MG63 (cell line): ENCODE measurements at regions not wholly inside any gene's neighbourhood (a gene's known extent, or its start where the extent isn't known, plus 50 kb on each side); places are given as distances from the start of the nearest gene placed in this dataset.
"Not testable (repeated sequence)": the region's sequence is repeated elsewhere in the genome, so short reads cannot be mapped to it uniquely, and the experiment has no call there.

Source experiments
- DNase-seq: peaks from one replicate; pipeline ENCODE4 v3.0.0-alpha.2; 2020
- H3K27me3 ChIP-seq: fragments of 250-450 bp; sonication (Bioruptor Pico); 2 replicates; pipeline ENCODE4 v1.5.1; 2020; ENCODE audit warnings: mild to moderate bottlenecking, moderate library complexity
- H3K36me3 ChIP-seq: fragments of 250-450 bp; sonication (Bioruptor Pico); 2 replicates; pipeline ENCODE4 v1.5.1; 2020; ENCODE audit warnings: mild to moderate bottlenecking, moderate library complexity
- H3K4me3 ChIP-seq: fragments of 250-450 bp; sonication (Bioruptor Pico); 2 replicates; pipeline ENCODE4 v1.5.1; 2020; ENCODE audit warnings: mild to moderate bottlenecking, moderate library complexity
- H3K9me3 ChIP-seq: fragments of 250-450 bp; sonication (Bioruptor Pico); 2 replicates; pipeline ENCODE4 v1.5.1; 2020; ENCODE audit warnings: mild to moderate bottlenecking, moderate library complexity

DNA sequence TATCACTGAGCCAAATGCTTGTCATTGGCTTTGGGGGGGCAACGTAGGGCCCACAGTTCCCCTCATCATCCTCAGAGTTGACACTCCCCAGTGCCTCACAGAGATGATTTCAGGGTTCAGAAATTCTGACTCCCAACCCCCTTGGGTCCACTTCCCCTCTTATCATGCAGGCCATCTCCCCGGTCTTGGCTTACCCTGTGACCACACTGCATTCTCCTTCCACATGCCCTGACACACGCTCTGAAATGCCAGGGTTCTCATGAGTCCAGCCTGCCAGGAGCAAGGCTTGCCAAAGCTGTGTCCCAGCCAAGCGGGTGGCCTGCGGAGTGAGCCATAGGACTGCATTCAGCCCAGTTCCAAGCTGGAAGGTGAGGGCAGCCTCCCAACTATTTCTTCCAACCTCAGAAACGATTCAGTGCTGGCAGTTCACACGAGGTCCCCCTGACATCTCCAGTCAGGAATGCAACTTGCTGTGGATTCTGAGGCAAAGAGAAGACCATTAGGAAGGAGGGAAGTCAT is 101.2 kb downstream of the SMIM20 start:
- Histone ChIP-seq H3K4me3 (no peak overlapping the region), H3K9me3 (no peaks in the 10 kb centered on the region), H3K27me3 (no peaks in the 10 kb centered on the region), H3K36me3 (no peaks in the 10 kb centered on the region)
- peak; percentile 99 for DNase-seq

DNA sequence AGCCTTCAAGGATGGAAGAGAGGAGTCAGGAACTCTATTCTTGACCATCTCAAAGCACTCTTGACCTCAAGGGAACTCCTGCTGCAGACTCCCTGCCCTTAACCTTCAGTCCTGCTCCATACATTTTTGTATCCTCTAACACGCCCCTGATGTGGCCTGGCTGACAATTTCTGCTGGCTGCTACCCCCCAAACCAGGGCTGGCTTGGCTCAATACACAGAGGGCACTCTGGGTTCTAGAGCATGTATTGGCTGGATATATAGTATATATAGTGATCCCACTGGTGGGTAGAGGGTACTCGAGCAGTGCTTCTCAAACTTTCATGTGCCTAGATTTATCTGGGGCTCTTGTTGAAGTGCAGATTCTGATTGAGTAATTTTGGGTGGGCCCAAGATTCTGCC is 101.9 kb downstream of the SMIM20 start:
- Histone ChIP-seq H3K27me3 (no peaks in the 10 kb centered on the region), H3K36me3 (no peaks in the 10 kb centered on the region), H3K4me3 (no peak overlapping the region), H3K9me3 (no peaks in the 10 kb centered on the region)
- peak; percentile 27 for DNase-seq

DNA sequence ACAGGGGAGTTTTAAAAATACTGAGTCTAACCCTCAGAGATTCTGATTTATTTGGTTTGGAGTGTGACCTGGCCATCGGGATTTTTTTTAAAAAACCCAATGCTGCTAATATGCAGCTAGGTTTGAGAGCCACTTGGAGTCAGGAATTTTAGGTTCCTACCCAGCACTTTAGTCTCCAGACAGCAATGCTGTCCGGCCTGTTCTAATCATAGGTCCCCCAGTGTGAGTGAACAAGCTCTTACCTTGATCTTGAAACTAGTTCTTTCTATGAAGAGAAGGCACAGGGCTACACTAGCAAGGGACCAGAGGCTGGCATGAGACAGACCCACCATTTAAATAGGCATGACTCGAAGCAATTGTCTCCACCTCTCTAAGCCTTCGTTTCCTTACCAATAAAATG is 103.5 kb downstream of the SMIM20 start:
- no peaks in the 10 kb centered on the region for H3K27me3 ChIP-seq
- H3K36me3 ChIP-seq: no peaks in the 10 kb centered on the region
- DNase-seq: no peak
- no peaks in the 10 kb centered on the region for H3K9me3 ChIP-seq
- H3K4me3 ChIP-seq: no peak overlapping the region

DNA sequence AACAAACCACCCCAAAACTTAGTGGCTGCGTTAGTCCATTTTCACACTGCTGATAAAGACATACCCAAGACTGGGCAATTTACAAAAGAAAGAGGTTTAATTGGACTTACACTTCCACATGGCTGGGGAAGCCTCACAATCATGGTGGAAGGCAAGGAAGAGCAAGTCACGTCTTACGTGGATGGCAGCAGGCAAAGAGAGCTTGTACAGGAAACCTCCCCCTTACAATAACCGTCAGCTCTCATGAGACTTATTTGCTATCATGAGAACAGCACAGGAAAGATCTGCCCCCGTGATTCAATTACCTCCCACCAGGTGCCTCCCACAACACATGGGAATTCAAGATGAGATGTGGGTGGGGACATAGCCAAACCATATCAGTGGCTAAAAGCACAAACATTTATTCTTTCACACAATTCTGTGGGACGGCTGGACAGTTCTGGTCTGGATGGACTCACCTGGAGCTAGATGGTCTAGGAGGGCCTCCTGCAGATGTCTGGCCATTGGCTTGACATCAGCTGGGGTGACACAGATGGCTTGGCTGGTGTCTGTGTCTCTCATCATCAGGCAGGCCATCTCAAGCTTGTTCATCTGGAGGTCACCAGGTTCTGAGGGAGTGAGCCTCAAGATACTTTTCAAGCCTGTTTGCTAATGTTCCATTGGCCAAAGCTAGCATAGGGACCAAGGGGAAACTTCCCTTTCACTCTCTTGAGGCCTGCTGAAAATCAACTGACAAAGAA is 104.1 kb downstream of the SMIM20 start:
- H3K27me3 ChIP-seq, H3K36me3 ChIP-seq, H3K4me3 ChIP-seq, H3K9me3 ChIP-seq, DNase-seq: not testable (repeated sequence)

DNA sequence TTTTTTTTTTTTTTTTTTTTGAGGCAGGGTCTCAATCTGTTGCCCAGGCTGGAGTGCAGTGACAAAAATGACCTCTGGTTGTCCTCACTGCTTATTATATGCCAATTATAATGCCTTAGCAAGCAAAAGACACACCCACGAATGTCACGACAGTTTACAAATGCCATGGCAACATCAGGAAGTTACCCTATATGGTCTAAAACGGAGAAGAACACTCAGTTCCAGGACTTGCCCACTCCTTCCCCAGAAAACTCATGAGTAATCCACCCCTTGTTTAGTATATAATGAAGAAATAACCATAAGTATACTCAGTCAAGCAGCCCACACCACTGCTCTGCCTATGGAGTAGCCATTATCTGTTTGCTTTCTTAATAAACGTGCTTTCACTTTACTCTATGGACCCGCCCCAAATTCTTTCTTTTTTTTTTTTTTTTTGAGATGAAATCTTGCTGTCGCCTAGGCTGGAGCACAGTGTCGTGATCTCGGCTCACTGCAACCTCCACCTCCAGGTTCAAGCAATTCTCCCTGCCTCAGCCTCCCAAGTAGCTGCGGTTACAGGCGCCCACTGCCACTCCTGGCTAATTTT is 106.2 kb downstream of the SMIM20 start:
- peak; percentile 52 for DNase-seq
- no peaks in the 10 kb centered on the region for H3K27me3 ChIP-seq
- no peaks in the 10 kb centered on the region for H3K9me3 ChIP-seq

DNA sequence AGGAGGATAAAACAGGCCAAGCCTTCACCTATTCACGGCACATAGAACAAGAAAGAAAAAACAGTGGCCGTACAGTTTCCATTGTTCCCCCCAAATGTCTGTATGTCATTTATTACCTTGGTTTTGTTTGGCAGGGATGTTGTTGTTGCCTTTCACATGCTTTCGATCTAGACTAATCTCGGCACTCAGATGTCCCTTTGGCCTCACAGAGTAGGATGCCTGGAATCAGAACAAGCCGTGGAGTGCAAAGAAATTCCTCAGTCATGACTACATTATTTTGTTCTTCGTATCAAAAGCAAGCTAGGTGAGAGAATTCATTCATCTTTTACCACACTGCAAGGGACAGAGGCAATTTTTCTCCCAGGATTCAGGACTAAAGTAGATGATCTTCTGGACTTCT is 106.9 kb downstream of the SMIM20 start:
- peak; percentile 26 for DNase-seq

More for the DNA sequence above, 106.2 kb downstream of the SMIM20 start:
- no peak overlapping the region for H3K4me3 ChIP-seq
- H3K36me3 ChIP-seq: no peaks in the 10 kb centered on the region

DNA sequence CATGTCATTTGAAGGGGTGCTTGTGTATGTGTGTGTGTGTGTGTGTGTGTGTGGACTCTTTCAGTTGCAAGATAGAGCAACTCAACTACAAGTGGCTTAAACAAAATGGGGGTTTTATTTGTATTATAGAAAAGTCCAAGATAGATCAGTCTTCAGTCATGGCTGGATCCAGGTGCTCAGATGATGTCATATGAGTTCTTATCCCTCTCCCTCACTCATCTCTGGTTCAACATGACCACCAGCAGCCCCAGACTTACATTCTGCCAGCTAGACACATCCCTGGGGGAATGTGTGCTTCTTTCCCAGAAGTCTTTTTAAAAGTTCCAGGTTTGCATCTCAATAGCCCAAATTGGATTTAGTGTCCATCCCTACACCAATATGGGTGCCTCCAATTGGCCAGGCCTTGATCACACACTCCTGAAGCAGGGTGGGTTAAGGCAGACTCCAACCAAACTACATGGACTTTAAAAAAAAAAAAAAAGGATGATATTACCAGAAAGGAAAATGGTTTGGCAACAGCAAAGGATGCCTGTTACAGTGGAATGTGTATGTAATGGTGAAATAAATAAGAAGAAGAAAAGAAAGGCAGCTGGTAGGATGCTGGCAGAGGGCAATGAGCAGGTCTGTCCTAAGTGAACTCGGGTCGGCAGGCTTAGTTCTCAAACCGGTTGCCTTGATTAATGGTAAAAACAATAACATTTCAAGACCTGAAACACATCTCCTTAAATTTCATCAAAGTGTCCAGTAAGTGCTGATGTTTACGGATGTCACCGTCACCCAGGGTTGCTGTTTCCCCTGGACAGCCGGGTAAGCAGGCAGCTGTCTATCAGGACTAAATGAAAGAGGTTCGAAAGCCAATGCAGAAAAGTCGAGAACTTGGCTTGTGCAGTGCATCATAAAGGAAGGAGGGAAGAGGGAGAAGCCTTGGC is 107.7 kb downstream of the SMIM20 start:
- Histone ChIP-seq H3K27me3 (no peaks in the 10 kb centered on the region), H3K9me3 (no peaks in the 10 kb centered on the region), H3K36me3 (no peaks in the 10 kb centered on the region), H3K4me3 (peak overlapping the region; percentile 23)
- peak; percentile 50 for DNase-seq

More for the DNA sequence above, 106.9 kb downstream of the SMIM20 start:
- H3K36me3 ChIP-seq: no peaks in the 10 kb centered on the region
- H3K9me3 ChIP-seq: no peaks in the 10 kb centered on the region
- no peaks in the 10 kb centered on the region for H3K27me3 ChIP-seq
- H3K4me3 ChIP-seq: peak overlapping the region; percentile 23

DNA sequence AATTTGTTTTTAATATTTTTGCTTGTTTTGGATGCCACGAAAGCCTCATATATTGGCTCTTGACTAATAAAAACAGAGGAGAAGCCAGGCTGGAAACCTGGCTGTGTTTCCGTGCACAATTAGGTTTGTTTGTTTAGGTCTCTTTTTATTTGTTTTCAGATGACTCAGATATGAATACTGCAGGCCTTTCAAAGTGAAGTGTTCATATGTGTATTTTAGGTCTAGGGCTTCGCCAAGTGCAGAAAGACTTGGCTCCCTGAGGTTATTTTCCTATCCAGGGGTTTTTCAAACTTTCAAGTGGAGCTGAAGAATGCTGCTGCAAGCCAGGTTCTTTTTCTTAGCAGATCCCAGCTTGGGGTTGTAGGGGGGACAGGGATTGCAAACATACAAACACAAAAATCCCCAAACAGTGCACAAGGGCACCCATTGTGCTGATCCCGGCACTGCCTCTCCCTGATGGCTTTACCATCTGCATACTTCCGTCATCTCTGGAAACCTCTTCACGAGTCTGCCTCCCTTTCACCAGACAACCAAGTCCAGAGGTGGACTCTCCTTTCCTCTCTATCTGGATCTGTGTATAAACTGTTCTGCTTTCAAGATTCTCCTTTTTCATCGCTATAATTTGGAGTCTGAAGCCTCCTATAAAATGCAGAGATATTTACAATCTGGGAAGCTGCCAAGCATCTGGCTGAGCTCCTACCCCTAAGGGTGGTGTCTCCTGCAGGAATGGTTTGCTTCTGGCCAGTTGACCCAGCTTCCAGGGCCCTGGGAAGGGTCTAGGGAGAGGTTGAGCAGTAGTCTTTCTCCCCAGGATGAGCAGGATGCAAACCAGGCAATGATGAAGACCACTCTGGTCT is 108.6 kb downstream of the SMIM20 start:
- DNase-seq: peak; percentile 72
- no peaks in the 10 kb centered on the region for H3K27me3 ChIP-seq
- peak overlapping the region; percentile 23; the same call in 1 of the 2 replicates for H3K4me3 ChIP-seq

DNA sequence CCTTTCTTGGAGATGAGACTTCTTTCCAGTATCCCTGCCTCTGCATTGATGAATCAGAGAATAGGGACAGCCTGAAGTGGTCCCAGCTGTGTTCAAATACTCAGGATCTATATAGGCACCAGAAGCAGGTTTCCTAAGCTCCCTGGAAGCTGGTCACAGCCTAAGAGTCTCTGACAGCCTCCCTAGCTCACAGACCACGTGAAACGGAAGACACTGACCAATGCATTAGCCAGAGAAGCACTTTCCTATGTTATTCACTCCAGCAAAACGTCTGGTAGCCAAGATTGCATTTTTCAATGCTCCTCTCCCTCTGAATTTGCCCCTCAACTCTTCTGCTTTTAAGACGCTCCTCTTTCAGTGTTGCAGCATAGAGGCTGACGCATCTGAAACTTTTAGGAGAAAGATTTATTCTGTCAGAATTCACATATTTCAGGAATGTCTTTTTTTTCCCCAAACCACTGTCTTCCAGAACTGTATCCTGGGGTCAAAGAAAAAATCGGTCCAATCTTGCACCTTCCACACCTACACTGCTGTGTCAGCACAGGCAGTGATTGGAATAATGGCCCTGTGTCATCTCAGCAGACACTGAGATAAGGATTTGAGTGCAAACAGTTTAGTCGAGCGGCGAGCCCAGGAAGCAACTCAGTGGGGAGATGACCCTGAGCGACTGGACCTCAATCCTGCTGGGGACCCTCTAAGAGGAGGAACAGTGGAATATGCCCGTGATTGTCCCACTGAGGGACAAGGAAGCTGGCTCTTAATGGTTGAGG is 109.4 kb downstream of the SMIM20 start:
- Histone ChIP-seq H3K4me3 (no peak overlapping the region), H3K36me3 (no peaks in the 10 kb centered on the region)

More for the DNA sequence above, 108.6 kb downstream of the SMIM20 start:
- H3K9me3 ChIP-seq: no peaks in the 10 kb centered on the region
- no peaks in the 10 kb centered on the region for H3K36me3 ChIP-seq

DNA sequence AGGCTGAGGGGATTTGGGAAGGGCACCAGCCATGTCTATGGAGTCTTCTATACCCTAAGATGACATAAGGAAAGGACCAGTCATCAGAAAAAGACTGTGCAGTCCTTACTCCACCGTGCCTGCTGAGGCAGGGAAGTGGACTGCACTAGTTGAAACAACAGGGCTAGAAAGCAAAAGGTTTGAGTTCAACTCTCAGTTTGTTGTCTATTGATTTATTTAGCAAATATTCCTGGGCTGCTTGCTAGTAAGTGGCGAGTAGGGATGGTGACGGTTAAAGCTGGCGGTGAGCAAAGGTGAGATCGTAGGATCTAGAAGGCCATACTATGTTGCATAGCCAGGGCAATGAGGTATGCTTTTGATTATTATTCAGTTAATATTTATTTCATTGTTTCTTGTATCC is 110.1 kb downstream of the SMIM20 start:
- Histone ChIP-seq H3K4me3 (no peak overlapping the region), H3K27me3 (no peaks in the 10 kb centered on the region), H3K9me3 (no peaks in the 10 kb centered on the region), H3K36me3 (no peaks in the 10 kb centered on the region)
- no peak for DNase-seq

More for the DNA sequence above, 109.4 kb downstream of the SMIM20 start:
- H3K27me3 ChIP-seq: no peaks in the 10 kb centered on the region
- H3K9me3 ChIP-seq: no peaks in the 10 kb centered on the region
- DNase-seq: peak; percentile 26

DNA sequence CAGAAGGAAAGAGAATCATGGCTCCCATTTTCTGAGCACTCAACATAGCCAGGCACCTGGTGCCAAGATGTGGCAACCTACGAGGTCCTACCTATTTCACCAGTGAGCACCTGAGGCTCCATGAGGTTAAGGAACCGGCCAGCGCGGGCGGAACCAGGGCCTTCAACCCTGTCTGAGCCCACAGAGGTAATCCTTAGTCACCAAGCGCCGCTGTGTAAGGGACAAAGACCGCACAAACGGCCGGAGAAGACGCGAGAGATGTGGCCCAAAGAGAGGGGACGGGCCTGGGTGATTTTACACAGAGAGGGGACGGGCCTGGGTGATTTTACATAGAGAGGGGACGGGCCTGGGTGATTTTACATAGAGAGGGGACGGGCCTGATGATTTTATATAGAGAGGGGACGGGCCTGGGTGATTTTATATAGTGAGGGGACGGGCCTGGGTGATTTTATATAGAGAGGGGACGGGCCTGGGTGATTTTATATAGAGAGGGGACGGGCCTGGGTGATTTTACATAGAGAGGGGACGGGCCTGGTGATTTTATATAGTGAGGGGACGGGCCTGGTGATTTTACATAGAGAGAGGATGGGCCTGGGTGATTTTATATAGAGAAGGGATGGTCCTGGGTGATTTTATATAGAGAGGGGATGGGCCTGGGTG is 114.2 kb downstream of the SMIM20 start:
- no peak for DNase-seq
- Histone ChIP-seq H3K27me3 (no peaks in the 10 kb centered on the region), H3K36me3 (no peaks in the 10 kb centered on the region), H3K4me3 (no peak overlapping the region), H3K9me3 (no peaks in the 10 kb centered on the region)

DNA sequence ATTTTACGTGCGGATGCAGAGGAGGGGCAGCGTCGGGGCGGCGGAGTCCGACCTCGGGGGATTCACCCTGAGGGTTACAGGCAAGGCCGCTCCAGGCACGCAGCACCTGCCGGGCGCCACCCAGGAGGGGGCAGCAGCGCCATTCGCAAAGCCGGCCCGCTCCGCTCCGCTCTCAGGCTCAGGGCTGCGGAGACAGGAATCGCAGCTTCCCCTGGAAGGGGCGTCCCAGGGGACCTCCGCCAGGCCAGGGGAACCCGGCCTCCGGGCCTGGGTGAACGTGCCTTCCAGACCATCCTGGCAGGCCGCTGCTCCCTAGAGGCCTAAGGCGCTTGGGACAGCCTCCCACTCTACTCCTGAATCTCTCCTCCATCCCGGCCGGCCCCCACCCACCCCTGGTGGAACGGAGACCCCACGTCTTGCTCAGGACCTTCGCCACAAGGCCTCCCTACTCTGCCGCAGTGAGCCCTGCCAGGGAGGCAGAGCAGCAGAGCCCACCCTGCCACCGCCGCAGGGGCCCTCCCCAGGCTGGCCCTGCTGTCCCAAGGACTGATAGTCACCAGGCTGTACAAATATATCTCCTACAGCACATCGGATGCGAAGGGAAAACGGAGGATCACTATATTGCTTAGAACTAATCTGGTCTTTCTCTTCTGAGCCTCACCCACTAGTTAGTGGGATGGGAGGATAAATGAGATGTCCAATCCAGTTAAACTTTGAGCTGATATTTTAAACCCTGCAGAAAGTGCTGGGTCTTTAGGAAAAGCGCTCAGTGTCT is 115.0 kb downstream of the SMIM20 start:
- Histone ChIP-seq H3K4me3 (no peak overlapping the region), H3K36me3 (no peaks in the 10 kb centered on the region), H3K9me3 (no peaks in the 10 kb centered on the region), H3K27me3 (no peaks in the 10 kb centered on the region)
- no peak for DNase-seq

DNA sequence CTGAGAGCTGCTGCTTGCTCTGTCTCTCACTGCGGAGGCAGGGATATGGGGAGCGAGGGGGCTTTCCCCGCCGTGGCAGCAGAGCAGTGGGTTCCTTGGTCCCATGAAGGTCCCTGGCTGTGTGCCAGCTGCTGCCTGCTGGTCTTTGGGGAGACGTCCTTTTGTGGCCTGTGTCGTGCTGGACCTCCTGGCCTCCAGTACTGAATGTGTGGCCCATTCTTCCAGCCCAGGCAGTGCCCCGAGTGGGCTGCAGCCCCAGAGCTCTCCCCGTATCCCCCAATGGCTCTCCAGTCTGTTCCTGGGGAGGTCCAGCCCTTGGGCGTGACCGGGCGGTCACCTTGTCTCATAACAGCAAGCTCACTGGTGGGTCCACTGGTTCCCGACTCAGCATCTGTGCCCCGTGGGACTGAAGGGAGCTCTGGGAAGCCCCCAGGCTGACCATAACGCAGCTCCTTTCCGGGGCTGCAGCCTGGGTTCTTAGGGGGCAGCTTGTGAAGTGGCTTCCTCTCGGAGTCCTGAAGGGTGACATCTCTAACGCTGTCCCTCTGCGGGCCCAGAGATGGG is 115.6 kb downstream of the SMIM20 start:
- no peak for DNase-seq

DNA sequence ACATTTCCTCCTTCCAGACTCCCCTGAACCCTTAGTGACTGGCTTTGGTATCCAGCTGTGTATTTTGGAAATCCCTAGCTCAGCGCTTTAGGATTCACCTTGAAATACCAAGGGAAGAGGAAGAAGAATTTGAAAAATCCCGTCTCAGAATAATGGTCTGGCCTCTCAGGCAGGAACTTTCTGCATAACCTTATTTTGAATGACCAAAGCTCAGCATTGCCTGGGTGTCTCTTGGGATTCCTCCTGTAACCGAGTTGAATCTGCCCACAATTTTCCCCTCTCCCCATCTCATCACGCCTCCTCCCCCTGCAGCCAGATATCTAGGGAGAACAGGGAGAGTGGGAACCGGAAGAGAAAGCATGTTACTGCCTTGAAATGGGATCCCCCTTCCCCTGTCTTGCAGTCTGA is 116.2 kb downstream of the SMIM20 start:
- Histone ChIP-seq H3K36me3 (no peaks in the 10 kb centered on the region), H3K9me3 (no peaks in the 10 kb centered on the region), H3K4me3 (no peak overlapping the region), H3K27me3 (no peaks in the 10 kb centered on the region)
- no peak for DNase-seq

More for the DNA sequence above, 115.6 kb downstream of the SMIM20 start:
- Histone ChIP-seq H3K9me3 (no peaks in the 10 kb centered on the region), H3K27me3 (no peaks in the 10 kb centered on the region), H3K36me3 (no peaks in the 10 kb centered on the region), H3K4me3 (no peak overlapping the region)
